H9 (cell line): ENCODE measurements at regions not wholly inside any gene's neighbourhood (a gene's known extent, or its start where the extent isn't known, plus 50 kb on each side); places are given as distances from the start of the nearest gene placed in this dataset.

Experiments
- DNase-seq: peaks from one replicate; pipeline ENCODE4 v3.0.0-alpha.2; 2017
- H2AFZ ChIP-seq: one replicate; pipeline ENCODE4 v1.6.1; 2013; ENCODE audit warnings: mild to moderate bottlenecking, low read length, control low read depth, moderate library complexity
- H2AK5ac ChIP-seq: 2 replicates; pipeline ENCODE4 v1.6.1; 2013; ENCODE audit warnings: low read length, control low read depth, mixed read lengths; ENCODE audit not compliant: insufficient read length
- H2BK120ac ChIP-seq: one replicate; pipeline ENCODE4 v1.6.1; 2013; ENCODE audit warnings: low read depth, mild to moderate bottlenecking, low read length, control low read depth, inconsistent platforms; ENCODE audit not compliant: poor library complexity, severe bottlenecking
- H2BK12ac ChIP-seq: 2 replicates; pipeline ENCODE4 v1.6.1; 2013; ENCODE audit warnings: low read length, control low read depth, mixed read lengths, low read depth; ENCODE audit not compliant: insufficient read length
- H2BK15ac ChIP-seq: 2 replicates; pipeline ENCODE4 v1.6.1; 2013; ENCODE audit warnings: low read depth, low read length, control low read depth
- H2BK20ac ChIP-seq: one replicate; pipeline ENCODE4 v1.6.1; 2013; ENCODE audit warnings: low read depth, mild to moderate bottlenecking, low read length, control low read depth, inconsistent platforms; ENCODE audit not compliant: poor library complexity, severe bottlenecking
- H2BK5ac ChIP-seq: 2 replicates; pipeline ENCODE4 v1.6.1; 2013; ENCODE audit warnings: low read length, control low read depth, mixed read lengths; ENCODE audit not compliant: insufficient read length
- H3K14ac ChIP-seq: 2 replicates; pipeline ENCODE4 v1.6.1; 2013; ENCODE audit warnings: low read length, control low read depth; ENCODE audit not compliant: insufficient read depth
- H3K18ac ChIP-seq: 2 replicates; pipeline ENCODE4 v1.6.1; 2013; ENCODE audit warnings: low read depth, mild to moderate bottlenecking, mixed read lengths, low read length, control low read depth; ENCODE audit not compliant: insufficient read length
- H3K23ac ChIP-seq: 2 replicates; pipeline ENCODE4 v1.6.1; 2013; ENCODE audit warnings: low read length, control low read depth, mixed read lengths, low read depth; ENCODE audit not compliant: insufficient read length
- H3K23me2 ChIP-seq: 2 replicates; pipeline ENCODE4 v1.6.1; 2013; ENCODE audit warnings: low read depth, mild to moderate bottlenecking, mixed read lengths, low read length, control low read depth; ENCODE audit not compliant: insufficient read length, poor library complexity, severe bottlenecking
- H3K27ac ChIP-seq: 2 replicates; pipeline ENCODE4 v1.5.1; 2013; ENCODE audit warnings: low read length, control low read depth, mixed read lengths, low read depth; ENCODE audit not compliant: insufficient read length
- H3K27me3 ChIP-seq: 2 replicates; pipeline ENCODE4 v1.6.1; 2013; ENCODE audit warnings: low read length, control low read depth, inconsistent platforms; ENCODE audit not compliant: insufficient read depth
- H3K4ac ChIP-seq: 2 replicates; pipeline ENCODE4 v1.6.1; 2013; ENCODE audit warnings: low read depth, mild to moderate bottlenecking, control low read depth, inconsistent platforms, low read length, moderate library complexity
- H3K4me1 ChIP-seq: 2 replicates; pipeline ENCODE4 v1.6.1; 2013; ENCODE audit warnings: low read length, control low read depth, inconsistent platforms; ENCODE audit not compliant: insufficient read depth
- H3K4me2 ChIP-seq: 2 replicates; pipeline ENCODE4 v1.6.1; 2013; ENCODE audit warnings: low read length, control low read depth, mixed read lengths; ENCODE audit not compliant: insufficient read length, insufficient read depth
- H3K56ac ChIP-seq: 2 replicates; pipeline ENCODE4 v1.6.1; 2013; ENCODE audit warnings: low read depth, mild to moderate bottlenecking, mixed read lengths, low read length, control low read depth; ENCODE audit not compliant: insufficient read length
- H3K79me1 ChIP-seq: 2 replicates; pipeline ENCODE4 v1.6.1; 2013; ENCODE audit warnings: low read depth, mild to moderate bottlenecking, moderate library complexity, low read length, control low read depth, inconsistent platforms; ENCODE audit not compliant: insufficient read depth, poor library complexity, severe bottlenecking
- H3K79me2 ChIP-seq: 2 replicates; pipeline ENCODE4 v1.6.1; 2013; ENCODE audit warnings: low read length, control low read depth, inconsistent platforms; ENCODE audit not compliant: insufficient read depth
- H3K9ac ChIP-seq: 2 replicates; pipeline ENCODE4 v1.6.1; 2013; ENCODE audit warnings: low read length, control low read depth, mixed read lengths; ENCODE audit not compliant: insufficient read length; ENCODE audit errors: extremely low read depth
- H3K9me3 ChIP-seq: one replicate; pipeline ENCODE4 v1.6.1; 2013; ENCODE audit warnings: low read depth, low read length, inconsistent platforms; ENCODE audit not compliant: control insufficient read depth
- H3T11ph ChIP-seq: one replicate; pipeline ENCODE4 v1.6.1; 2013; ENCODE audit warnings: mild to moderate bottlenecking, low read length, control low read depth, inconsistent platforms
- H4K20me1 ChIP-seq: one replicate; pipeline ENCODE4 v1.6.1; 2013; ENCODE audit not compliant: control insufficient read depth, insufficient read length, insufficient read depth
- H4K5ac ChIP-seq: 2 replicates; pipeline ENCODE4 v1.6.1; 2013; ENCODE audit warnings: low read depth, mild to moderate bottlenecking, mixed read lengths, low read length, control low read depth; ENCODE audit not compliant: insufficient read length
- H4K8ac ChIP-seq: replicated peaks from 2 replicates; pipeline ENCODE4 v1.6.1; 2013; ENCODE audit warnings: low read length, control low read depth, mixed read lengths, low read depth; ENCODE audit not compliant: insufficient read length
- H4K91ac ChIP-seq: 2 replicates; pipeline ENCODE4 v1.6.1; 2013; ENCODE audit warnings: low read depth, mild to moderate bottlenecking, moderate library complexity, mixed read lengths, low read length, control low read depth; ENCODE audit not compliant: insufficient read length
- H3K27ac Mint-ChIP-seq, 3 experiments: 2 replicates in 2 of 3; 3 replicates in 1 of 3; pipeline ENCODE4 v1.8.0; 2020 to 2021; ENCODE audit warnings: mixed read lengths in 3 of 3, mild to moderate bottlenecking in 1 of 3, moderate library complexity in 1 of 3
- H3K27me3 Mint-ChIP-seq: 2 replicates; pipeline ENCODE4 v1.8.0; 2021; ENCODE audit warnings: low read depth, mild to moderate bottlenecking, moderate library complexity, mixed read lengths
- H3K36me3 Mint-ChIP-seq, 3 experiments: 2 replicates in 2 of 3; 3 replicates in 1 of 3; pipeline ENCODE4 v1.8.0; 2020 to 2021; ENCODE audit warnings: low read depth in 3 of 3, mixed read lengths in 3 of 3; ENCODE audit not compliant: insufficient read depth in 1 of 3
- H3K4me1 Mint-ChIP-seq, 2 experiments: 2 replicates each; pipeline ENCODE4 v1.8.0; 2020; ENCODE audit warnings: mixed read lengths in 2 of 2
- H3K4me3 Mint-ChIP-seq, 2 experiments: 2 replicates in 1 of 2; 3 replicates in 1 of 2; pipeline ENCODE4 v1.8.0; 2020 to 2021; ENCODE audit warnings: mild to moderate bottlenecking in 2 of 2, mixed read lengths in 2 of 2, moderate library complexity in 1 of 2
- H3K9me3 Mint-ChIP-seq, 2 experiments: 2 replicates in 1 of 2; 3 replicates in 1 of 2; pipeline ENCODE4 v1.8.0; 2020; ENCODE audit warnings: mild to moderate bottlenecking in 2 of 2, mixed read lengths in 2 of 2, moderate library complexity in 1 of 2
- CTCF ChIP-seq: fragments of 200-600 bp; sonication (generic); conservative IDR thresholded peaks from 3 replicates; pipeline ENCODE4 v1.8.0; 2021; ENCODE audit warnings: antibody characterized with exemption, mild to moderate bottlenecking
- WGBS: extraction: QIAGEN DNeasy Blood & Tissue Kit; methylation state at CpG from one replicate; pipeline ENCODE4 v1.1.7; 2013; ENCODE audit warnings: missing lambda C conversion rate, low lambda C conversion rate, mixed read lengths; ENCODE audit not compliant: insufficient read length; ENCODE audit errors: extremely low coverage; 5-methylcytosine and 5-hydroxymethylcytosine counted together

DNA sequence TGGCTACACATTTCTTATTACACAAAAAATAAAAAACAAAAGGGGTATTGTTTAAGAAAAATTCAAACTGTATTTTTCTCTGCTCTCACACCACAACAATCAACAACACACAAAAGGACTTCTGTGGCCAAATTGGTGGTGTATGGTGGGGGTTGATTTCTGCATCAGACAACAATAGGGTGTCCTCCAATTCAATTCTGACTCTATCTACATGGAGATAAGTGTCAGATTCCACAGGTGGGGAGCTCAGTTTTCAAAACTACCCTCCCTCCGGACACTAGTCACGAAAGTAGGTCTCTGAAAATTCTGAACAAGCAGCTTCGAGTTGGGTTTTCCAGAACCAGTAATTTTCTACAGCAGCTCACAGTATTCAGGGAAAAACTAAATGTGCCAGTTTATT, 744.9 kb upstream of the NCAM2 start:
- Histone ChIP-seq H3K4me2 (no peak overlapping the region), H2BK15ac (no peak overlapping the region), H4K91ac (no peak overlapping the region), H3K79me2 (no peaks in the 10 kb centered on the region), H2AFZ (no peak overlapping the region), H3T11ph (no peak overlapping the region), H2BK5ac (no peak overlapping the region), H2BK20ac (no peak overlapping the region), H4K20me1 (no peaks in the 10 kb centered on the region), H3K9me3 (no peaks in the 10 kb centered on the region), H3K79me1 (no peaks in the 10 kb centered on the region), H2BK120ac (no peak overlapping the region), H3K23me2 (no peaks in the 10 kb centered on the region), H3K4me1 (no peaks in the 10 kb centered on the region), H3K23ac (no peak overlapping the region), H4K5ac (no peak overlapping the region), H3K14ac (no peak overlapping the region), H3K27ac (no peak overlapping the region), H4K8ac (no peak overlapping the region), H3K56ac (no peak overlapping the region), H3K4ac (no peak overlapping the region), H3K9ac (no peak overlapping the region), H2BK12ac (no peak overlapping the region), H3K27me3 (no peaks in the 10 kb centered on the region), H3K18ac (no peak overlapping the region), H2AK5ac (no peak overlapping the region)
- WGBS: no CpG with 5 or more reads among the region's 3 CpGs
- Mint-ChIP-seq H3K27me3 (no peaks in the 10 kb centered on the region), H3K4me3 (no peak overlapping the region), H3K4me1 (peaks cover 8 to 13% of the 10 kb centered on the region in 2 experiments), H3K36me3 (no peaks in the 10 kb centered on the region), H3K27ac (no peak overlapping the region; a peak in 2 of 7 replicates), H3K9me3 (no peaks in the 10 kb centered on the region)
- TF ChIP-seq CTCF: no peak
- no peak for DNase-seq
